WTC11 (cell line): ENCODE measurements at regions not wholly inside any gene's neighbourhood (a gene's known extent, or its start where the extent isn't known, plus 50 kb on each side); places are given as distances from the start of the nearest gene placed in this dataset.

Experiments
- ATAC-seq: fragments of 200-7000 bp; cut with Tn5 transposase; 2 replicates; pipeline ENCODE4 v1.10.0; 2021; ENCODE audit warnings: mild to moderate bottlenecking, moderate library complexity
- CTCF ChIA-PET: fragments of 300-600 bp; sonication (Branson Sonifier 250); formaldehyde crosslinking; loops from one replicate; lab custom pipeline; 2021; ENCODE audit warnings: antibody characterized with exemption; lab: Charles Lee
- POLR2A ChIA-PET: fragments of 350-600 bp; sonication (Branson Sonifier 250); formaldehyde crosslinking; loops from one replicate; lab custom pipeline; 2021; ENCODE audit warnings: antibody characterized with exemption; lab: Charles Lee
- DNase-seq: peaks from one replicate; pipeline ENCODE4 v3.0.0; 2021; ENCODE audit warnings: low spot score
- H3K27ac Mint-ChIP-seq: 2 replicates; pipeline ENCODE4 v1.8.0; 2021; ENCODE audit warnings: mixed read lengths
- H3K27me3 Mint-ChIP-seq: 2 replicates; pipeline ENCODE4 v1.8.0; 2021; ENCODE audit warnings: low read depth, mild to moderate bottlenecking, moderate library complexity, mixed read lengths
- H3K36me3 Mint-ChIP-seq: 2 replicates; pipeline ENCODE4 v1.8.0; 2021; ENCODE audit warnings: mixed read lengths
- H3K4me1 Mint-ChIP-seq: 2 replicates; pipeline ENCODE4 v1.8.0; 2022; ENCODE audit warnings: mixed read lengths
- H3K4me3 Mint-ChIP-seq: 2 replicates; pipeline ENCODE4 v1.8.0; 2021; ENCODE audit warnings: mild to moderate bottlenecking, moderate library complexity, mixed read lengths
- H3K9me3 Mint-ChIP-seq: 2 replicates; pipeline ENCODE4 v1.8.0; 2021; ENCODE audit warnings: mixed read lengths
- ESRRA ChIP-seq: sonication (generic); formaldehyde crosslinking; IDR thresholded peaks from 2 replicates; pipeline ENCODE4 v1.8.1; 2022; ENCODE audit warnings: mild to moderate bottlenecking, missing genetic modification reagents, borderline replicate concordance
- ETV6 ChIP-seq: sonication (generic); formaldehyde crosslinking; IDR thresholded peaks from 2 replicates; pipeline ENCODE4 v1.8.1; 2022; ENCODE audit warnings: mild to moderate bottlenecking, missing genetic modification reagents
- FOXP1 ChIP-seq: sonication (generic); formaldehyde crosslinking; IDR thresholded peaks from 2 replicates; pipeline ENCODE4 v1.8.0; 2022; ENCODE audit warnings: missing genetic modification reagents, mild to moderate bottlenecking, moderate library complexity, borderline replicate concordance
- IRF2 ChIP-seq: sonication (generic); formaldehyde crosslinking; IDR thresholded peaks from 2 replicates; pipeline ENCODE4 v1.8.0; 2022; ENCODE audit warnings: low read depth, missing genetic modification reagents, borderline replicate concordance
- NFE2L1 ChIP-seq: sonication (generic); formaldehyde crosslinking; IDR thresholded peaks from 2 replicates; pipeline ENCODE4 v1.8.1; 2023; ENCODE audit warnings: missing genetic modification reagents
- PRRX2 ChIP-seq: fragments of 250-450 bp; sonication (Bioruptor Pico); IDR thresholded peaks from 2 replicates; pipeline ENCODE4 v1.8.0; 2021; ENCODE audit warnings: mild to moderate bottlenecking
- RELA ChIP-seq: sonication (generic); formaldehyde crosslinking; IDR thresholded peaks from 2 replicates; pipeline ENCODE4 v1.8.1; 2022; ENCODE audit warnings: missing genetic modification reagents, mild to moderate bottlenecking, borderline replicate concordance
- RORB ChIP-seq: fragments of 250-450 bp; sonication (Bioruptor Pico); IDR thresholded peaks from 2 replicates; pipeline ENCODE4 v1.9.0; 2021; ENCODE audit warnings: mild to moderate bottlenecking
- SMAD3 ChIP-seq: sonication (generic); formaldehyde crosslinking; IDR thresholded peaks from 2 replicates; pipeline ENCODE4 v1.8.0; 2022; ENCODE audit warnings: missing genetic modification reagents, mild to moderate bottlenecking, borderline replicate concordance
- ZBTB21 ChIP-seq: sonication (generic); formaldehyde crosslinking; IDR thresholded peaks from 2 replicates; pipeline ENCODE4 v1.8.1; 2023; ENCODE audit warnings: mild to moderate bottlenecking, missing genetic modification reagents, borderline replicate concordance
- ZNF317 ChIP-seq: sonication (generic); formaldehyde crosslinking; IDR thresholded peaks from 2 replicates; pipeline ENCODE4 v1.8.1; 2023; ENCODE audit warnings: low read depth, mild to moderate bottlenecking, moderate library complexity, missing genetic modification reagents, borderline replicate concordance
- ZNF396 ChIP-seq: fragments of 250-450 bp; sonication (Bioruptor Pico); IDR thresholded peaks from 2 replicates; pipeline ENCODE4 v1.8.0; 2021; ENCODE audit warnings: mild to moderate bottlenecking, moderate library complexity, borderline replicate concordance
- ZNF423 ChIP-seq: fragments of 250-450 bp; sonication (Bioruptor Pico); IDR thresholded peaks from 2 replicates; pipeline ENCODE4 v2.1.2; 2022; ENCODE audit warnings: mild to moderate bottlenecking, moderate library complexity
- TF ChIP-seq, protein P1 (sequence below): sonication (generic); formaldehyde crosslinking; IDR thresholded peaks from 2 replicates; pipeline ENCODE4 v1.8.1; 2022; ENCODE audit warnings: mild to moderate bottlenecking, moderate library complexity, missing genetic modification reagents
- TF ChIP-seq, protein P2 (sequence below): sonication (generic); formaldehyde crosslinking; IDR thresholded peaks from 2 replicates; pipeline ENCODE4 v1.8.0; 2022; ENCODE audit warnings: mild to moderate bottlenecking, missing genetic modification reagents
- TF ChIP-seq, protein P3 (sequence below): sonication (generic); formaldehyde crosslinking; IDR thresholded peaks from 2 replicates; pipeline ENCODE4 v1.8.1; 2023; ENCODE audit warnings: mild to moderate bottlenecking, missing genetic modification reagents
- TF ChIP-seq, protein P4 (sequence below): sonication (generic); formaldehyde crosslinking; IDR thresholded peaks from 2 replicates; pipeline ENCODE4 v1.8.1; 2023; ENCODE audit warnings: mild to moderate bottlenecking, missing genetic modification reagents, moderate library complexity
- TF ChIP-seq, protein P5 (sequence below): fragments of 250-450 bp; sonication (Bioruptor Pico); IDR thresholded peaks from 2 replicates; pipeline ENCODE4 v1.9.0; 2021; ENCODE audit warnings: moderate library complexity, mild to moderate bottlenecking, inconsistent platforms, borderline replicate concordance
- TF ChIP-seq, protein P6 (sequence below): sonication (generic); formaldehyde crosslinking; conservative IDR thresholded peaks from 2 replicates; pipeline ENCODE4 v1.8.1; 2022; ENCODE audit warnings: mild to moderate bottlenecking, missing genetic modification reagents
- TF ChIP-seq, protein P7 (sequence below): sonication (generic); formaldehyde crosslinking; IDR thresholded peaks from 2 replicates; pipeline ENCODE4 v1.8.0; 2023; ENCODE audit warnings: missing genetic modification reagents
- TF ChIP-seq, protein P8 (sequence below): sonication (generic); formaldehyde crosslinking; IDR thresholded peaks from 2 replicates; pipeline ENCODE4 v1.8.1; 2023; ENCODE audit warnings: mild to moderate bottlenecking, missing genetic modification reagents

DNA sequence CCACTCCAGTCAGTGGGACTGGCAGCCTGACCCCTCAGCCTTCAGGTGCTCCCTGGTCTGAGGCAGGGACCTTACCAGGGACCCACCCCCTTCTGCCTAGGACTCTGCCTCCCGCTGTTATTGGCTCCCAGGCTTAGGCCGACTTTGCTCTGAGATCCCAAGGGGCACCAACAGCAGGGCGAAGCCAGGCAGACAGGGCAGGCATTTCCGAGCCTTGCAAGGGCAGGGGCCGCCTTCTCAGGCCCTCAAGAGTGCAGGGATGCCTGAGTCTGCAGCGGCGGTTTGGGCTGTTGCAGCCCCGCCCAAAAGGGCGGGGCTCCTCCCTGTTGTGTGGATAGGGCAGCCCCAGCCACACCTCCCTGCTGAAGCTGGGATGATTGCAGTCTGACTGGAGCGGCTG, 644.6 kb downstream of the PRR16 start:
- Mint-ChIP-seq H3K4me1 (peaks cover 10% of the 10 kb centered on the region), H3K27me3 (no peaks in the 10 kb centered on the region), H3K27ac (no peak overlapping the region), H3K4me3 (no peak overlapping the region), H3K36me3 (peaks cover 3% of the 10 kb centered on the region; the same call in 1 of the 2 replicates), H3K9me3 (peaks cover 7% of the 10 kb centered on the region)
- TF ChIP-seq RORB (CRISPR knock-in tag): no peak
- TF ChIP-seq, protein P1, sequence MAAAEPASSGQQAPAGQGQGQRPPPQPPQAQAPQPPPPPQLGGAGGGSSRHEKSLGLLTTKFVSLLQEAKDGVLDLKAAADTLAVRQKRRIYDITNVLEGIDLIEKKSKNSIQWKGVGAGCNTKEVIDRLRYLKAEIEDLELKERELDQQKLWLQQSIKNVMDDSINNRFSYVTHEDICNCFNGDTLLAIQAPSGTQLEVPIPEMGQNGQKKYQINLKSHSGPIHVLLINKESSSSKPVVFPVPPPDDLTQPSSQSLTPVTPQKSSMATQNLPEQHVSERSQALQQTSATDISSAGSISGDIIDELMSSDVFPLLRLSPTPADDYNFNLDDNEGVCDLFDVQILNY (CRISPR knock-in tag): no peak
- TF ChIP-seq, protein P2, sequence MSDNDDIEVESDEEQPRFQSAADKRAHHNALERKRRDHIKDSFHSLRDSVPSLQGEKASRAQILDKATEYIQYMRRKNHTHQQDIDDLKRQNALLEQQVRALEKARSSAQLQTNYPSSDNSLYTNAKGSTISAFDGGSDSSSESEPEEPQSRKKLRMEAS (CRISPR knock-in tag): no peak
- no peak for TF ChIP-seq ESRRA
- TF ChIP-seq ETV6: no peak
- TF ChIP-seq ZNF423: no peak
- TF ChIP-seq ZBTB21 (CRISPR knock-in tag): no peak
- TF ChIP-seq RELA: no peak
- TF ChIP-seq IRF2: no peak
- TF ChIP-seq, protein P3, sequence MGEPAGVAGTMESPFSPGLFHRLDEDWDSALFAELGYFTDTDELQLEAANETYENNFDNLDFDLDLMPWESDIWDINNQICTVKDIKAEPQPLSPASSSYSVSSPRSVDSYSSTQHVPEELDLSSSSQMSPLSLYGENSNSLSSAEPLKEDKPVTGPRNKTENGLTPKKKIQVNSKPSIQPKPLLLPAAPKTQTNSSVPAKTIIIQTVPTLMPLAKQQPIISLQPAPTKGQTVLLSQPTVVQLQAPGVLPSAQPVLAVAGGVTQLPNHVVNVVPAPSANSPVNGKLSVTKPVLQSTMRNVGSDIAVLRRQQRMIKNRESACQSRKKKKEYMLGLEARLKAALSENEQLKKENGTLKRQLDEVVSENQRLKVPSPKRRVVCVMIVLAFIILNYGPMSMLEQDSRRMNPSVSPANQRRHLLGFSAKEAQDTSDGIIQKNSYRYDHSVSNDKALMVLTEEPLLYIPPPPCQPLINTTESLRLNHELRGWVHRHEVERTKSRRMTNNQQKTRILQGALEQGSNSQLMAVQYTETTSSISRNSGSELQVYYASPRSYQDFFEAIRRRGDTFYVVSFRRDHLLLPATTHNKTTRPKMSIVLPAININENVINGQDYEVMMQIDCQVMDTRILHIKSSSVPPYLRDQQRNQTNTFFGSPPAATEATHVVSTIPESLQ: no peak
- TF ChIP-seq NFE2L1 (CRISPR knock-in tag): no peak
- ChIA-PET CTCF (interaction anchor here (0.7 kb wide), 1 partner anchor 394 kb away, joined by 3 read pairs; no protein-coding TSS in a partner anchor), POLR2A (no interaction called here)
- peak; percentile 100 for ATAC-seq
- peak; percentile 77 for DNase-seq

DNA sequence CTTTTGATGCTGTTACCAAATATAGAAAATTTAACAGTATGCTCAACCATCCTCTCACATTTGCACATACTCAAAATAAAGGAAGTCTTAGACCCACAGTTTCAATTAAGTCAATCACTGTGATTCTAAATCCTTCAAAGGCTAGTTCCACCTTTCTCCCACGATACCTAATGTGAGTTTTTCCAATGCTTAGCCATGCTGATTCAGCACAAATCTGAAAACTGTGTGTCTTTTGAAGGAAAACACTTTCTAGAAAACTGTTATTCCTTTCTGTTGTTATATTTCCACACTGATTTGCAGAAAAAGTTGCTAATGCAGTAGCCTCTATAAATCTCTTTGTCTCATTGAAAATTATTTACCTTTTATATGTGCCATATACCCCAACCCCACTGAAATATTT, 645.7 kb downstream of the PRR16 start:
- H3K36me3 Mint-ChIP-seq: peaks cover 3% of the 10 kb centered on the region; the same call in 1 of the 2 replicates
- TF ChIP-seq ESRRA: no peak
- TF ChIP-seq PRRX2: no peak
- TF ChIP-seq, protein P4, sequence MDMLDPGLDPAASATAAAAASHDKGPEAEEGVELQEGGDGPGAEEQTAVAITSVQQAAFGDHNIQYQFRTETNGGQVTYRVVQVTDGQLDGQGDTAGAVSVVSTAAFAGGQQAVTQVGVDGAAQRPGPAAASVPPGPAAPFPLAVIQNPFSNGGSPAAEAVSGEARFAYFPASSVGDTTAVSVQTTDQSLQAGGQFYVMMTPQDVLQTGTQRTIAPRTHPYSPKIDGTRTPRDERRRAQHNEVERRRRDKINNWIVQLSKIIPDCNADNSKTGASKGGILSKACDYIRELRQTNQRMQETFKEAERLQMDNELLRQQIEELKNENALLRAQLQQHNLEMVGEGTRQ (CRISPR knock-in tag): no peak
- TF ChIP-seq, protein P5, sequence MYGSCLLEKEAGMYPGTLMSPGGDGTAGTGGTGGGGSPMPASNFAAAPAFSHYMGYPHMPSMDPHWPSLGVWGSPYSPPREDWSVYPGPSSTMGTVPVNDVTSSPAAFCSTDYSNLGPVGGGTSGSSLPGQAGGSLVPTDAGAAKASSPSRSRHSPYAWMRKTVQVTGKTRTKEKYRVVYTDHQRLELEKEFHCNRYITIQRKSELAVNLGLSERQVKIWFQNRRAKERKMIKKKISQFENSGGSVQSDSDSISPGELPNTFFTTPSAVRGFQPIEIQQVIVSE (CRISPR knock-in tag): no peak
- no peak for TF ChIP-seq IRF2
- TF ChIP-seq, protein P2 (CRISPR knock-in tag): no peak
- TF ChIP-seq FOXP1: no peak
- TF ChIP-seq, protein P6, sequence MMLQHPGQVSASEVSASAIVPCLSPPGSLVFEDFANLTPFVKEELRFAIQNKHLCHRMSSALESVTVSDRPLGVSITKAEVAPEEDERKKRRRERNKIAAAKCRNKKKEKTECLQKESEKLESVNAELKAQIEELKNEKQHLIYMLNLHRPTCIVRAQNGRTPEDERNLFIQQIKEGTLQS: no peak
- TF ChIP-seq, protein P7, sequence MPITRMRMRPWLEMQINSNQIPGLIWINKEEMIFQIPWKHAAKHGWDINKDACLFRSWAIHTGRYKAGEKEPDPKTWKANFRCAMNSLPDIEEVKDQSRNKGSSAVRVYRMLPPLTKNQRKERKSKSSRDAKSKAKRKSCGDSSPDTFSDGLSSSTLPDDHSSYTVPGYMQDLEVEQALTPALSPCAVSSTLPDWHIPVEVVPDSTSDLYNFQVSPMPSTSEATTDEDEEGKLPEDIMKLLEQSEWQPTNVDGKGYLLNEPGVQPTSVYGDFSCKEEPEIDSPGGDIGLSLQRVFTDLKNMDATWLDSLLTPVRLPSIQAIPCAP: no peak
- TF ChIP-seq ZNF317 (CRISPR knock-in tag): no peak
- TF ChIP-seq SMAD3 (CRISPR knock-in tag): no peak
- TF ChIP-seq ZNF396 (CRISPR knock-in tag): no peak
- TF ChIP-seq, protein P8, sequence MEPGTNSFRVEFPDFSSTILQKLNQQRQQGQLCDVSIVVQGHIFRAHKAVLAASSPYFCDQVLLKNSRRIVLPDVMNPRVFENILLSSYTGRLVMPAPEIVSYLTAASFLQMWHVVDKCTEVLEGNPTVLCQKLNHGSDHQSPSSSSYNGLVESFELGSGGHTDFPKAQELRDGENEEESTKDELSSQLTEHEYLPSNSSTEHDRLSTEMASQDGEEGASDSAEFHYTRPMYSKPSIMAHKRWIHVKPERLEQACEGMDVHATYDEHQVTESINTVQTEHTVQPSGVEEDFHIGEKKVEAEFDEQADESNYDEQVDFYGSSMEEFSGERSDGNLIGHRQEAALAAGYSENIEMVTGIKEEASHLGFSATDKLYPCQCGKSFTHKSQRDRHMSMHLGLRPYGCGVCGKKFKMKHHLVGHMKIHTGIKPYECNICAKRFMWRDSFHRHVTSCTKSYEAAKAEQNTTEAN: no peak
- TF ChIP-seq, all 79 proteins: peak for 0
- ChIA-PET POLR2A (no interaction called here), CTCF (no interaction called here)
- Mint-ChIP-seq H3K27ac (no peak overlapping the region), H3K4me3 (no peak overlapping the region), H3K4me1 (peaks cover 10% of the 10 kb centered on the region), H3K27me3 (no peaks in the 10 kb centered on the region), H3K9me3 (peaks cover 7% of the 10 kb centered on the region)
- DNase-seq: no peak
- ATAC-seq: no peak
